GM12878 (cell line): ENCODE measurements at regions not wholly inside any gene's neighbourhood (a gene's known extent, or its start where the extent isn't known, plus 50 kb on each side); places are given as distances from the start of the nearest gene placed in this dataset.
A peak's percentile ranks its signal among the peaks of the same experiment; 100 is the strongest.

Experiments
- ATAC-seq: fragments of 200-7000 bp; cut with Tn5 transposase; 3 replicates; pipeline ENCODE4 v1.9.1; 2020; ENCODE audit warnings: mild to moderate bottlenecking, moderate library complexity
- BruUV-seq: library from RNA; stranded (reverse); fragments of 400-500 nt; replicated peaks from 2 replicates; lab custom pipeline; 2021; lab: Mats Ljungman, UMichigan
- CTCF ChIA-PET: fragments of 300-600 bp; sonication (Branson Sonifier 250); formaldehyde crosslinking; extraction: SDS; loops from one replicate; lab custom pipeline; 2021; ENCODE audit warnings: inconsistent platforms; lab: Yijun Ruan, JAX
- POLR2A ChIA-PET: fragments of 350-600 bp; formaldehyde crosslinking; extraction: SDS; loops from one replicate; lab custom pipeline; 2021; ENCODE audit warnings: inconsistent platforms; lab: Charles Lee
- RAD21 ChIA-PET: fragments of 300-600 bp; sonication (Branson Sonifier 250); formaldehyde crosslinking; loops from one replicate; lab custom pipeline; 2023; ENCODE audit warnings: antibody characterized with exemption; ENCODE audit not compliant: unreplicated experiment; lab: Charles Lee
- SMC1A ChIA-PET: fragments of 300-600 bp; sonication (Branson Sonifier 250); formaldehyde crosslinking; loops from one replicate; lab custom pipeline; 2023; ENCODE audit not compliant: unreplicated experiment, uncharacterized antibody; lab: Charles Lee
- DNase-seq: peaks from one replicate; pipeline ENCODE4 v3.0.0-alpha.2; 2011; ENCODE audit warnings: low read depth, low spot score
- FAIRE-seq: peaks from 3 replicates; lab custom pipeline; 2011; peaks lifted over from hg19 to GRCh38; lab: Jason Lieb, UNC
- H2AFZ ChIP-seq: 2 replicates; pipeline ENCODE4 v1.6.0; 2011; ENCODE audit warnings: low read depth, low read length, control low read depth; ENCODE audit not compliant: control insufficient read depth
- H3K27ac ChIP-seq: 2 replicates; pipeline ENCODE4 v1.5.1; 2011; ENCODE audit warnings: control low read depth; ENCODE audit not compliant: control insufficient read depth, insufficient read depth
- H3K27me3 ChIP-seq, 2 experiments: replicated peaks in 1 of 2; 2 replicates each; pipeline versions ENCODE4 v1.6.0 to v1.6.1; 2011; ENCODE audit warnings: low read length in 1 of 2; ENCODE audit not compliant: control insufficient read depth in 2 of 2, insufficient read depth in 2 of 2
- H3K36me3 ChIP-seq, 2 experiments: 2 replicates each; pipeline ENCODE4 v1.5.1; 2011; ENCODE audit warnings: low read length in 1 of 2; ENCODE audit not compliant: control insufficient read depth in 2 of 2, insufficient read depth in 2 of 2
- H3K4me1 ChIP-seq: 2 replicates; pipeline ENCODE4 v1.6.1; 2011; ENCODE audit warnings: mild to moderate bottlenecking, low read length, moderate library complexity, mixed read lengths; ENCODE audit not compliant: control insufficient read depth, insufficient read depth
- H3K4me2 ChIP-seq: 2 replicates; pipeline ENCODE4 v1.6.0; 2011; ENCODE audit warnings: control low read depth; ENCODE audit not compliant: control insufficient read depth, insufficient read depth
- H3K4me3 ChIP-seq: fragments of 200-600 bp; sonication (generic); 2 replicates; pipeline ENCODE4 v1.5.1; 2016
- H3K79me2 ChIP-seq: 2 replicates; pipeline ENCODE4 v1.6.0; 2011; ENCODE audit warnings: low read length; ENCODE audit not compliant: control insufficient read depth, insufficient read depth
- H3K9ac ChIP-seq: 2 replicates; pipeline ENCODE4 v1.8.0; 2011; ENCODE audit warnings: low read length, control low read depth, mixed read lengths; ENCODE audit not compliant: control insufficient read depth, insufficient read depth
- H3K9me3 ChIP-seq: replicated peaks from 3 replicates; pipeline ENCODE4 v1.5.1; 2011; ENCODE audit warnings: mild to moderate bottlenecking, low read length; ENCODE audit not compliant: control insufficient read depth, insufficient read depth
- H4K20me1 ChIP-seq: 2 replicates; pipeline ENCODE4 v1.6.0; 2011; ENCODE audit not compliant: control insufficient read depth, insufficient read depth
- ATF2 ChIP-seq: IDR thresholded peaks from 2 replicates; pipeline ENCODE4 v1.6.1; 2012; ENCODE audit warnings: low read length, inconsistent platforms
- CHD1 ChIP-seq: IDR thresholded peaks from 2 replicates; pipeline ENCODE4 v1.6.1; 2012; ENCODE audit warnings: low read depth, low read length, improper control_type of control experiment
- EED ChIP-seq: sonication (generic); IDR thresholded peaks from 2 replicates; pipeline ENCODE4 v1.6.1; 2016; ENCODE audit warnings: antibody characterized with exemption, low read depth
- IRF4 ChIP-seq: IDR thresholded peaks from 2 replicates; pipeline ENCODE4 v1.6.1; 2011; ENCODE audit warnings: low read depth, low read length
- JUND ChIP-seq: IDR thresholded peaks from 2 replicates; pipeline ENCODE4 v1.6.1; 2012; ENCODE audit warnings: low read depth, mild to moderate bottlenecking, low read length, improper control_type of control experiment, moderate library complexity
- MYB ChIP-seq: fragments of 150-350 bp; IDR thresholded peaks from 2 replicates; pipeline ENCODE4 v1.6.1; 2014; ENCODE audit warnings: mild to moderate bottlenecking, low read depth, low read length, borderline replicate concordance
- NFXL1 ChIP-seq: fragments of 450-650 bp; IDR thresholded peaks from 2 replicates; pipeline ENCODE4 v1.6.1; 2017; ENCODE audit warnings: antibody characterized with exemption, mild to moderate bottlenecking, borderline replicate concordance
- NR2F1 ChIP-seq: fragments of 450-650 bp; conservative IDR thresholded peaks from 2 replicates; pipeline ENCODE4 v1.6.1; 2017; ENCODE audit warnings: mild to moderate bottlenecking
- SMAD1 ChIP-seq: fragments of 450-650 bp; IDR thresholded peaks from 2 replicates; pipeline ENCODE4 v1.6.1; 2018; ENCODE audit warnings: mild to moderate bottlenecking, low read depth; ENCODE audit not compliant: partially characterized antibody
- YY1 ChIP-seq: IDR thresholded peaks from 2 replicates; pipeline ENCODE4 v1.6.1; 2011; ENCODE audit warnings: low read depth, mild to moderate bottlenecking, low read length
- ZBTB40 ChIP-seq: fragments of 450-650 bp; IDR thresholded peaks from 2 replicates; pipeline ENCODE4 v1.6.1; 2016; ENCODE audit warnings: mild to moderate bottlenecking, moderate library complexity, borderline replicate concordance
- ZNF24 ChIP-seq: fragments of 450-650 bp; IDR thresholded peaks from 2 replicates; pipeline ENCODE4 v1.6.1; 2017; ENCODE audit warnings: antibody characterized with exemption, mild to moderate bottlenecking
- ZNF384 ChIP-seq: IDR thresholded peaks from 2 replicates; pipeline ENCODE4 v1.6.1; 2012; ENCODE audit warnings: low read depth, mild to moderate bottlenecking, low read length, improper control_type of control experiment, borderline replicate concordance
- ZNF592 ChIP-seq: fragments of 450-650 bp; IDR thresholded peaks from 2 replicates; pipeline ENCODE4 v1.6.1; 2017; ENCODE audit warnings: mild to moderate bottlenecking, moderate library complexity
- WGBS: methylation state at CpG from one replicate; pipeline ENCODE4 v1.1.6; 2016; ENCODE audit warnings: low lambda C conversion rate; ENCODE audit not compliant: insufficient replicate concordance, insufficient coverage; ENCODE audit errors: missing lambda C conversion rate; 5-methylcytosine and 5-hydroxymethylcytosine counted together
- in situ Hi-C: fragments of 300-500 bp; cut with MboI; formaldehyde crosslinking; loops from 9 replicates; pipeline ENCODE4 v1.14.3; 2018; ENCODE audit warnings: mixed read lengths
- intact Hi-C: fragments of 100-400 bp; cut with micrococcal nuclease; formaldehyde crosslinking; loops from one replicate; pipeline ENCODE4 v1.14.2; 2022; ENCODE audit not compliant: unreplicated experiment

DNA sequence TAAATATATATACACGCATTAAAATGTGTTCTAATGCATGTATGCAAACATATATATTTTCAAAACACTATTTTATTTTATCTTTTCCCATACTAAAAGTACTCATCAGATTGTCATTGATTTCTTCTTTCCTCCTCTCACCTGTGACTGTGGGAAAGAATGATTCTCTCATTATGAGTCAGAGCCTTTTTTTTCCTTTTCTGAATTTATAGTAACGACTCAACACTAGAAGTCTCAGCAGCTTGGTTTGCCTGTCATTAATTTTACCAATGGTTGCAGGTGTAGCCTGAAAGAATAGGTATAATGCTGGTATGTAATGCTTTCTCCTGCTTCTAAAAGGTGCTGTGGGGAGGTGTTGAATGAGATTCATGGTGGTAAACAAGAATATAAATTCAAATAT lies 328.7 kb downstream of the UTRN start:
- no peaks in the 10 kb centered on the region for H3K9me3 ChIP-seq
- BruUV-seq, result no TSS peak
- no peaks in the 10 kb centered on the region for H3K27me3 ChIP-seq
- ATAC-seq (no peak), FAIRE-seq (no peak), DNase-seq (no peak)
- SMC1A ChIA-PET, result interaction anchor here (0.8 to 1.1 kb wide), 4 partner anchors 10 to 110 kb away, joined by 3 read pairs; no protein-coding TSS in a partner anchor
- POLR2A ChIA-PET, result no interaction called here
- RAD21 ChIA-PET, result no interaction called here
- intact Hi-C loops, result no loop called here
- no peak overlapping the region for H3K4me3 ChIP-seq
- no peak overlapping the region for H3K27ac ChIP-seq
- no peak overlapping the region for H3K4me2 ChIP-seq
- H3K9ac ChIP-seq, result no peak overlapping the region
- CTCF ChIA-PET, result interaction anchor here (0.6 to 1.9 kb wide), 2 partner anchors 165 to 413 kb away, joined by 3 to 7 read pairs; no protein-coding TSS in a partner anchor
- H3K4me1 ChIP-seq, result peaks cover 3% of the 10 kb centered on the region; the same call in 1 of the 2 replicates
- no peaks in the 10 kb centered on the region for H3K36me3 ChIP-seq
- H3K79me2 ChIP-seq, result no peaks in the 10 kb centered on the region
- no peak overlapping the region for H2AFZ ChIP-seq
- no peaks in the 10 kb centered on the region for H4K20me1 ChIP-seq
- in situ Hi-C loops, result no loop called here
- WGBS, result 26% methylated on average over 2 of the region's 2 CpGs
- TF ChIP-seq ZBTB40 (no peak), JUND (peak; percentile 60; the same call in 1 of the 2 replicates), CHD1 (no peak), ATF2 (no peak), ZNF384 (peak; percentile 46; the same call in 1 of the 2 replicates), SMAD1 (no peak), MYB (no peak), ZNF24 (peak; percentile 67), YY1 (no peak), IRF4 (0 out of 2 replicates have a peak, but pooled peaks have one; percentile 39), NFXL1 (no peak), NR2F1 (no peak), EED (no peak), ZNF592 (no peak)
